ENCODE measurements at regions not wholly inside any gene's neighbourhood (a gene's known extent, or its start where the extent isn't known, plus 50 kb on each side); places are given as distances from the start of the nearest gene placed in this dataset.

DNA sequence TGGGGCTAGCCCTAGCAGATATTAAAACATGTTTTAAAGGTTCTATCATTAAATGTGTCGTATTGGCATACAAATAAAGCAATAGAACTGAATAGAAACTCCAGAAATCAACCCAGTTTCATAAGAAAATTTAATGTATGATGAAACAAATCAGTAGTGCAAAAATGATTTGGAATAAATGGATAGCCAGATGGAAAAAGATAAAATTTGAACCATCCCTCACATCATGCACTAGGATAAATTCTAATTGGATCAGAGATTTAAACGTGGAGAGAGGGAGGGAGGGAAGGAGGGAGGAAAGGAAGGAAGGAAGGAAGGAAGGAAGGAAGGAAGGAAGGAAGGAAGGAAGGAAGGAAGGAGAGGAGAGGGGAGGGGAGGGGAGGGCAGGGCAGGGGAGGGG lies 235.3 kb downstream of the SEC61B start:
- TF ChIP-seq, protein P1, sequence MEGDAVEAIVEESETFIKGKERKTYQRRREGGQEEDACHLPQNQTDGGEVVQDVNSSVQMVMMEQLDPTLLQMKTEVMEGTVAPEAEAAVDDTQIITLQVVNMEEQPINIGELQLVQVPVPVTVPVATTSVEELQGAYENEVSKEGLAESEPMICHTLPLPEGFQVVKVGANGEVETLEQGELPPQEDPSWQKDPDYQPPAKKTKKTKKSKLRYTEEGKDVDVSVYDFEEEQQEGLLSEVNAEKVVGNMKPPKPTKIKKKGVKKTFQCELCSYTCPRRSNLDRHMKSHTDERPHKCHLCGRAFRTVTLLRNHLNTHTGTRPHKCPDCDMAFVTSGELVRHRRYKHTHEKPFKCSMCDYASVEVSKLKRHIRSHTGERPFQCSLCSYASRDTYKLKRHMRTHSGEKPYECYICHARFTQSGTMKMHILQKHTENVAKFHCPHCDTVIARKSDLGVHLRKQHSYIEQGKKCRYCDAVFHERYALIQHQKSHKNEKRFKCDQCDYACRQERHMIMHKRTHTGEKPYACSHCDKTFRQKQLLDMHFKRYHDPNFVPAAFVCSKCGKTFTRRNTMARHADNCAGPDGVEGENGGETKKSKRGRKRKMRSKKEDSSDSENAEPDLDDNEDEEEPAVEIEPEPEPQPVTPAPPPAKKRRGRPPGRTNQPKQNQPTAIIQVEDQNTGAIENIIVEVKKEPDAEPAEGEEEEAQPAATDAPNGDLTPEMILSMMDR (IDR thresholded peaks at IDR 0.05; ENCODE audit: low read depth, low read length, poor library complexity, severe bottlenecking) = no peak
- TF ChIP-seq EZH2phosphoT487 (IDR thresholded peaks at IDR 0.05; ENCODE audit: borderline replicate concordance, low read length) = no peak

Data from DOHH2 (cell line).